HEK293 (cell line): ENCODE measurements at regions not wholly inside any gene's neighbourhood (a gene's known extent, or its start where the extent isn't known, plus 50 kb on each side); places are given as distances from the start of the nearest gene placed in this dataset.

Experiments
- CTCF ChIA-PET: fragments of 350-600 bp; formaldehyde crosslinking; extraction: SDS; loops from one replicate; lab custom pipeline; 2021; ENCODE audit warnings: antibody characterized with exemption; lab: Yijun Ruan, JAX
- POLR2A ChIA-PET: fragments of 300-600 bp; formaldehyde crosslinking; extraction: SDS; loops from one replicate; lab custom pipeline; 2020; ENCODE audit warnings: antibody characterized with exemption, inconsistent platforms; lab: Yijun Ruan, JAX
- H3K27ac ChIP-seq: fragments of 200-500 bp; sonication (Bioruptor generic); 2 replicates; pipeline ENCODE4 v1.5.1; 2014; ENCODE audit warnings: low read depth, low read length, control low read depth, inconsistent platforms; ENCODE audit errors: extremely low read depth
- H3K36me3 ChIP-seq, 2 experiments: fragments of 200-500 bp in 1 of 2; sonication (Bioruptor generic) in 1 of 2; 1 replicate in 1 of 2; 2 replicates in 1 of 2; pipeline ENCODE4 v1.5.1; 2014 to 2017; ENCODE audit warnings: inconsistent platforms in 2 of 2, low read length in 2 of 2; ENCODE audit not compliant: control insufficient read depth in 2 of 2, insufficient read depth in 1 of 2
- H3K4me1 ChIP-seq: fragments of 200-500 bp; sonication (Bioruptor generic); 2 replicates; pipeline ENCODE4 v1.5.1; 2014; ENCODE audit warnings: mild to moderate bottlenecking, low read length, inconsistent platforms; ENCODE audit not compliant: control insufficient read depth, insufficient read depth
- H3K4me3 ChIP-seq: 2 replicates; pipeline ENCODE4 v1.5.1; 2011; ENCODE audit warnings: low read depth, mild to moderate bottlenecking, control low read depth, low read length, moderate library complexity
- H3K9me3 ChIP-seq: fragments of 200-500 bp; sonication (Bioruptor generic); 2 replicates; pipeline ENCODE4 v1.5.1; 2014; ENCODE audit warnings: low read depth, low read length, inconsistent platforms; ENCODE audit not compliant: control insufficient read depth, insufficient read depth
- KLF10 ChIP-seq: fragments of 450-650 bp; IDR thresholded peaks from 2 replicates; pipeline ENCODE4 v1.5.1; 2018; ENCODE audit warnings: missing biosample characterization, mild to moderate bottlenecking, missing genetic modification characterization
- KLF7 ChIP-seq: fragments of 450-650 bp; formaldehyde crosslinking; IDR thresholded peaks from 2 replicates; pipeline ENCODE4 v1.5.1; 2016; ENCODE audit warnings: missing biosample characterization, missing genetic modification characterization, borderline replicate concordance
- PRDM4 ChIP-seq: fragments of 450-650 bp; formaldehyde crosslinking; IDR thresholded peaks from 2 replicates; pipeline ENCODE4 v1.5.1; 2017; ENCODE audit warnings: missing biosample characterization, missing genetic modification characterization
- SP7 ChIP-seq: fragments of 450-650 bp; formaldehyde crosslinking; IDR thresholded peaks from 2 replicates; pipeline ENCODE4 v1.5.1; 2016; ENCODE audit warnings: missing biosample characterization, missing genetic modification characterization
- ZBTB48 ChIP-seq: fragments of 450-650 bp; formaldehyde crosslinking; IDR thresholded peaks from 2 replicates; pipeline ENCODE4 v1.5.1; 2016; ENCODE audit warnings: missing biosample characterization, missing genetic modification characterization
- ZNF157 ChIP-seq: fragments of 450-650 bp; formaldehyde crosslinking; IDR thresholded peaks from 2 replicates; pipeline ENCODE4 v1.5.1; 2016; ENCODE audit warnings: missing biosample characterization, missing genetic modification characterization
- ZNF18 ChIP-seq: fragments of 450-650 bp; formaldehyde crosslinking; IDR thresholded peaks from 2 replicates; pipeline ENCODE4 v1.5.1; 2016; ENCODE audit warnings: missing biosample characterization, missing genetic modification characterization
- ZNF23 ChIP-seq: fragments of 450-650 bp; formaldehyde crosslinking; IDR thresholded peaks from 2 replicates; pipeline ENCODE4 v1.5.1; 2016; ENCODE audit warnings: missing biosample characterization, missing genetic modification characterization, borderline replicate concordance
- ZNF398 ChIP-seq: fragments of 450-650 bp; formaldehyde crosslinking; IDR thresholded peaks from 2 replicates; pipeline ENCODE4 v1.5.1; 2017; ENCODE audit warnings: missing biosample characterization, missing genetic modification characterization
- ZNF423 ChIP-seq: fragments of 450-650 bp; formaldehyde crosslinking; IDR thresholded peaks from 2 replicates; pipeline ENCODE4 v1.5.1; 2016; ENCODE audit warnings: missing biosample characterization, missing genetic modification characterization
- ZNF48 ChIP-seq: fragments of 450-650 bp; formaldehyde crosslinking; IDR thresholded peaks from 2 replicates; pipeline ENCODE4 v1.5.1; 2016; ENCODE audit warnings: missing biosample characterization, missing genetic modification characterization
- ZNF530 ChIP-seq: fragments of 450-650 bp; formaldehyde crosslinking; IDR thresholded peaks from 2 replicates; pipeline ENCODE4 v1.5.1; 2016; ENCODE audit warnings: low read depth, missing biosample characterization, missing genetic modification characterization
- ZNF549 ChIP-seq: fragments of 450-650 bp; IDR thresholded peaks from 2 replicates; pipeline ENCODE4 v1.5.1; 2018; ENCODE audit warnings: missing biosample characterization, missing genetic modification characterization, mild to moderate bottlenecking, inconsistent platforms, moderate library complexity
- ZNF660 ChIP-seq: fragments of 450-650 bp; IDR thresholded peaks from 2 replicates; pipeline ENCODE4 v1.5.1; 2018; ENCODE audit warnings: missing biosample characterization, mild to moderate bottlenecking, missing genetic modification characterization
- ZNF776 ChIP-seq: fragments of 450-650 bp; formaldehyde crosslinking; IDR thresholded peaks from 2 replicates; pipeline ENCODE4 v1.5.0; 2017; ENCODE audit warnings: missing biosample characterization, missing genetic modification characterization, borderline replicate concordance

GRCh38 chr3:5576277-5577011 is 388.9 kb downstream of the EDEM1 start (continued):
- TF ChIP-seq ZNF398 (tag by site-specific recombination), result no peak
- TF ChIP-seq ZNF18 (tag by site-specific recombination), result no peak
- TF ChIP-seq ZNF530 (tag by site-specific recombination), result no peak
- TF ChIP-seq ZNF23 (tag by site-specific recombination), result no peak
- TF ChIP-seq SP7 (tag by site-specific recombination), result no peak
- no peak for TF ChIP-seq KLF10

DNA sequence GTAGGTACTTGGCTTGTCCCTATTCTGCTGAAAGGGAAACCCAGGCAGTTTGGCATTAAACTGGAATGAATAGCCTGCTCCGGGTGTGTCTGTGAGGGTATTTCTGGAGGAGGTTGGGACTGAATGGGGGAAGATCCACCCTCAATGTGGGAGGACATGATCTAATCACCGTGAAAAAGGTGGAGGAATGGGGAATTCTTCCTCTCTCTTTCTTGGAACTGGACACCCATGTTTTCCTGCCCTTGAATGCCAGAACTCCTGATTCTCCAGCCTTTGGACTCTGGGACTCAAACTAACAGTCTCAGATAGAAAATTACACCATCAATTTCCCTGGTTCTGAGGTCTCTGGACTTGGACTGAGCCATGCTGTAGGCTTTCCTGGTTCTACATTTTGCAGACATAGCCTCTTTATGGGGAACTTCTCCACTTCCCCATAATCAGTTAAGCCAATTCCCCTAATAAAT is 391.7 kb downstream of the EDEM1 start:
- no peaks in the 10 kb centered on the region for H3K4me1 ChIP-seq
- no peak overlapping the region for H3K27ac ChIP-seq
- TF ChIP-seq ZNF48 (tag by site-specific recombination), result no peak
- TF ChIP-seq KLF7, result no peak
- TF ChIP-seq SP7 (tag by site-specific recombination), result no peak
- CTCF ChIA-PET, result no interaction called here
- H3K9me3 ChIP-seq, result no peaks in the 10 kb centered on the region
- H3K4me3 ChIP-seq, result no peak overlapping the region
- no peaks in the 10 kb centered on the region for H3K36me3 ChIP-seq
- POLR2A ChIA-PET, result no interaction called here

DNA sequence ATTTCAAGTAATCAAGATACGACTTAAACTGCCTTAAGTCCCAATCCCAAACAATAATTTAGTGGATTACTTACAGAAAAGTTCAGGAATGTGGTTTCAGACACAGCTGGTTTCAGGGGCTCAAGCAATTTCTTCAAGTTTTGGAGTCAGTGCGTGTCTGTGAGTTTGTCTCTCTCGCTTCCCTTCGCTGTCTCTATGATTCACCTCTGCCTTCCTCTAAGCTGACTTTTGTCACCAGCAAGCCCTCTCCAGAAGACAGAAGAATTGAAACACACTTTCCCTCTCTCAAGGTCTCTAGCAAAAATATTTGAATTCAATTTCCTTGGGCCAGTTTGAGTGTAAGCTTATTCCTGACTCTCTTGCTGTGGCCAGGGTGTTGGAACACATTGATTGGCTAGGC is 392.4 kb downstream of the EDEM1 start:
- Histone ChIP-seq H3K4me3 (no peak overlapping the region), H3K9me3 (no peaks in the 10 kb centered on the region), H3K36me3 (no peaks in the 10 kb centered on the region), H3K4me1 (no peaks in the 10 kb centered on the region), H3K27ac (no peak overlapping the region)
- no peak for TF ChIP-seq ZBTB48 (tag by site-specific recombination)
- no peak for TF ChIP-seq ZNF157 (tag by site-specific recombination)
- TF ChIP-seq ZNF660 (tag by site-specific recombination), result no peak
- TF ChIP-seq ZNF423 (tag by site-specific recombination), result no peak
- TF ChIP-seq ZNF776 (tag by site-specific recombination), result no peak
- TF ChIP-seq ZNF549 (tag by site-specific recombination), result no peak
- ChIA-PET POLR2A (no interaction called here), CTCF (no interaction called here)

DNA sequence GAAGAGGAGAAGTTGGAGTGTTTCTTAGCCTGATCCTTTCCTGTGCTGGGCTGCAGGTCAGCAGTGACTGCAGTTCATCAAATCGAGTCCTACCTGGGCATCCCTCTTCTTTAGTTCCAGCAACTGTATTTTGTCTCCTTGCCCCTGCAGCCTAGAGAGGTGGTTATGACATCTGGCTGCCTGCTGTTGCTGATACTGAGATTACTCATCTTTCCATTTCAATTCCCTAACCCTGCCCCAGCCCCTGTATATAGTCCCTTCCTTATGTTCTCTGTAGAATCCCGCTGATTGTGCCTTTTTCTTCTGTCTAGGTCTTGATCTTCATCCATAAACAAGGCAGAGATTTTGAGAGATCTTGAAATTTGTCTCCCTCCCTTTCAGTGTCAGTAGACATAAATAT is 393.3 kb downstream of the EDEM1 start:
- Histone ChIP-seq H3K4me1 (no peaks in the 10 kb centered on the region), H3K36me3 (no peaks in the 10 kb centered on the region), H3K4me3 (no peak overlapping the region), H3K27ac (no peak overlapping the region), H3K9me3 (no peaks in the 10 kb centered on the region)
- no peak for TF ChIP-seq PRDM4 (tag by site-specific recombination)
- CTCF ChIA-PET, result no interaction called here
- POLR2A ChIA-PET, result no interaction called here
